Left lobe of liver (tissue), 2 donors: ENCODE measurements at regions not wholly inside any gene's neighbourhood (a gene's known extent, or its start where the extent isn't known, plus 50 kb on each side); places are given as distances from the start of the nearest gene placed in this dataset.

ENCODE experiments used
- ATAC-seq: fragments of 200-7000 bp; cut with Tn5 transposase; one replicate; pipeline ENCODE4 v1.9.1; 2020; ENCODE audit warnings: mild to moderate bottlenecking, moderate library complexity
- DNase-seq: peaks from one replicate; pipeline ENCODE4 v3.0.0-alpha.2; 2020; ENCODE audit warnings: low spot score
- donor health status: DM: no; HTN: no; CAD: no; lungs with moderate emphysema.
- donor health status: DM: no; HTN: yes; CAD: no.

- DNase-seq (no peak), ATAC-seq (no peak)
Observed at GRCh38 chr6:128827675-128828464, 55.1 kb upstream of the LAMA2 start.

GRCh38 chr6:128826606-128827005, 56.3 kb upstream of the LAMA2 start:
- no peak for ATAC-seq

GRCh38 chr6:128822271-128822670, 60.7 kb upstream of the LAMA2 start:
- no peak for ATAC-seq
- no peak for DNase-seq

More at GRCh38 chr6:128826606-128827005, 56.3 kb upstream of the LAMA2 start:
- no peak for DNase-seq

DNA sequence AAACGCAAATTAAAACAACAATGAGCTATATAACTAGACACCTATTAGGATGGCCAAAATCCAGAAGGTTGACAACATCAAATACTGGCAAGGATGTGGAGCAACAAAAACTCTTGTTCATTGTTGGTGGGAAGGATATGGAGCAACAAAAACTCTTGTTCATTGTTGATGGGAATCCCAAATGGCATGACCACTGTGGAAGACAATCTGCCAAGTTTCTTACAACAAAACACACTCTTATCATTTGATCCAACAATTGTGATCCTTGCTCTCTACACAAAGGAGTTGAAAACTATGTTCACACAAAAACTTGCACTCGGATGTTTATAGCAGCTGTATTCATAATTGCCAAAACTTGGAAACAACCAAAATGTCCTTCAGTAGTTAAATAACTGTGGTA, 61.8 kb upstream of the LAMA2 start:
- ATAC-seq (no peak), DNase-seq (no peak)

DNA sequence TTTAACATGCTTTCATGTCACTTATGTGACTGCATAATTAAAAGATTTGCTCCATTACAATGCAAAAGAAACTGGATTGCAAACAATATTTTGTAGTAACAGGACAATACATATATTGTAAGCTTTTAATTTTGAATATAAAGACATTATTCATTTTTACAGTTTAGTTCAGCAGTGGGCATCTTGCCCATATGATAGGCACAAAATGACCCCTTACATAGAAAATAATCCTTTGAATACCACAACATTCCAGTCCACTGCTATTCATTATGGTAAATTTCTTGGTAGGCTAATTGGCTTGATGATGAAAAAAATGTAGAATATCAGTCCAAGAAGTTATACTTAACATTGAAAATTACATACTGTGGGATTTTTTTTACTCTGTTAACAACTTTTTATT, 74.1 kb upstream of the LAMA2 start:
- DNase-seq (no peak), ATAC-seq (no peak)

DNA sequence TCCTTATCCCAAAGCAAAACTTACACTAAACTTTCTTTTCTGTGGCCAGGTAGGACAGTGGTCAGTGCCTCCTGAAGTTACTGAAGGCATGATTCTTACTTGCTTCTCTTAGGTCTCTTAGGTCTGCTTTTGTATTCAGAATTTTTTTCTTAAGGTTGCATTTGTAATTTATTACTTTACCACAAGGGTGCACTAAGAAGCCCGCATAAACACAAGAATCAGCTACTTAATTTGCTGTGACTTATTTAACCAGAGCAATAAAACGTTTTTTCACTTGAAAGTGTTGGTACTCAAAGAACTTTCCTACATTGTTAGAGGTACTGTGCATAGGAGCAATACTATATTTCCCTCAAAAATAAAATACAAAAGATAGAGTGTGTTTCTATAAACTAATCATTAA, 75.4 kb upstream of the LAMA2 start:
- ATAC-seq, result no peak
- DNase-seq, result no peak

- ATAC-seq (no peak), DNase-seq (no peak)
Observed at GRCh38 chr6:128806261-128806660, 76.7 kb upstream of the LAMA2 start.

- DNase-seq, result no peak
- no peak for ATAC-seq
Observed at GRCh38 chr6:128803911-128804310, 79.0 kb upstream of the LAMA2 start.

DNA sequence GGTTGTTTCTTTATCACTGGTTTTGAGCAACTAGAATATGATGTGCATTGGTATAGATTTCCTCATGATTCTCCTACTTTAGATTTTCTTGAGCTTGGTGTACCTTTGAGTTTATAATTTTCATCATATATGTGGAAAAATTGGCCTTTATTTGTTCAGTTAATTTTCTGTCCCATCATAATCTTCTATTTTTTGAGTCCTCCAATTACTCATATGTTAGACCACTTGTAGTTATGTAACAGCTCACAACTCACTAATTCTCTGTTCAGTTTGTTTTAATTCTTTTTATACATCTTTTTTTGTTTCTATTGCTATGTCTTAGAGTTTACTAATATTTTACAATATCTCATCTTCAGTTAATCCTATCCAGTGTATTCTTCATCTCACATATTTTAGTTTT, 81.3 kb upstream of the LAMA2 start:
- ATAC-seq (no peak), DNase-seq (no peak)

- ATAC-seq (no peak), DNase-seq (no peak)
Observed at GRCh38 chr6:128784266-128784665, 98.7 kb upstream of the LAMA2 start.

GRCh38 chr6:128768187-128768586, 114.8 kb upstream of the LAMA2 start:
- DNase-seq (no peak), ATAC-seq (no peak)

- DNase-seq, result no peak
- ATAC-seq, result no peak
Observed at GRCh38 chr6:128767705-128768104, 115.2 kb upstream of the LAMA2 start.

GRCh38 chr6:128767150-128767549, 115.8 kb upstream of the LAMA2 start:
- DNase-seq (no peak), ATAC-seq (no peak)

- ATAC-seq (no peak), DNase-seq (no peak)
Observed at GRCh38 chr6:128763599-128764300, 119.2 kb upstream of the LAMA2 start.

GRCh38 chr6:128759901-128760300, 123.0 kb upstream of the LAMA2 start:
- DNase-seq (no peak), ATAC-seq (no peak)

GRCh38 chr6:128759447-128759846, 123.5 kb upstream of the LAMA2 start:
- no peak for ATAC-seq

GRCh38 chr6:128757961-128758360, 125.0 kb upstream of the LAMA2 start:
- ATAC-seq, result no peak
- no peak for DNase-seq

More at GRCh38 chr6:128759447-128759846, 123.5 kb upstream of the LAMA2 start:
- DNase-seq, result no peak

- DNase-seq (no peak), ATAC-seq (no peak)
Observed at GRCh38 chr6:128754658-128755256, 128.2 kb upstream of the LAMA2 start.

DNA sequence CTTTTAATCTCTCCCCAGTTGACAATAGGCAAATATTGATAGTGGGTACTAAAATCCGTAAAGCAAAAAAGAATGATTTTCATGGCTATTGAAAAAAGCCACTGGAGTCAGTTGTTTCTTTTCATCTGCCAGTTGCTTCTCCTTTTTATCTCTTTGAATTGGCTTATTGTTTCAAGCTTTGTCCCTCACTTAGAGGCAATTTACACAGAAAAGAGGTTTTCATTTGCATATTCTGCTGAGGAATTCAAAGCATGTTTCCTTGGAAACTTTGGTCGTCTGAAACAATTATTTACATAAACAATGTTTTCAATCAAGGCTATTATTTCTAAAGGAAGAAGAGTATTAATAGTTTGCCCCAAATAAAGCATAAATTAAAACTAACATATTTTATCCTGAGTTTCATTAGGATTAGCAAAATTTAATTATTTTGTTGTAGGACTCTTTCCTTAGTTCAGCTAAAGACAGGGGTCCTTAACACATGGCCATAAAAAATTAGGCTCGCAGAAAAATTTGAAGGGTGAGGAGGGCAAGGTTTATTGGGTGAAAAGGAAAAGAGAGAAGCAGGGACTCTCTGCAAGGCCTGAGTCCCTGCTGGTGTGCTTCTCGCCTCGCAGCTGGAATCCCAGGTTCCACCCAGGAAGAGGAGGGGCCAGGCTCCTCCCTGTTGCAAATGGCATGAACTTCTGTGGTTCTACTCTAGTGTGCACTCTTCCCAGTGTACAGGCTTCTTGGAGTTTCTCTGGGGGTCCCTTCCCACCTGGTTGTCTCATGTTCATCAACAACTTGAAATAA, 138.8 kb upstream of the LAMA2 start:
- ATAC-seq (no peak), DNase-seq (no peak)

DNA sequence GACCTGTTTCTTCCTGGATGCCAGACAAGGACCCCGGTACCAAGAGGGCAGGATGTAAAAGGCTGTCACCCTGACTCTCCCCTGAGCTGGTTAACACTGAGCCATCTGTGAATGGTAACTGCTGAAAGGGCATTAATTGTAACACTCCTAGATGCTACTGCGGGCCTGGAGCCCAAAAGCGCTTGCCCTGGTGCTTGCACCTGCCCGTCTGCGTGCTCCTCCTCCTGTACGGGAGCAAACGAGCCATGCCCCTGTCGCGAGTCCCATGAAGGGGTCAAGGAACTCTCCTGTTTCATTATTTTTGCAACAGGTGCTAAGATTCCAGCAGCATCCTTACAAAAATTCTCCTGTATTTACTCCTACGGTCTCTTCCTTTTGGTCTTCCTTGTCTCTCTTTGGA, 140.0 kb upstream of the LAMA2 start:
- ATAC-seq (no peak), DNase-seq (no peak)

DNA sequence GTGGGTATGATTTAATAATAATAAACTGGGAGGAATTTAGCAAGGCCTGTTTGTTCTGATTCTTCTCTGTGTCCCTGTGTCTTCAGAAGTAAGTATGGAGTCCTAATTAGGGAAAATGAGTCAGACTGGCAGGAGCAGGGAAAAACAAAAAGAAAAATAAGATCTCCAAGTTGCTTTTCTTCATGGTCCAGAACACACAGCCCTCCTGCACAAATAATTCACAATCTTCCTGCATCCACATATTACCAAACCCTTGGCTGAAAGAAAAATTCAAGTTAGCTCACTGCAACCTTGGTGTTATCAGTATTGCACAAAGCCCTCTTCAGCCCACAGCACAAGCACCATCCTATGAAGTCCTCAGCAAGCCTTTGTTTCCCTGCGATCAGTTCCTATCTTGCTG, 142.0 kb upstream of the LAMA2 start:
- no peak for ATAC-seq
- DNase-seq, result no peak
